Nucleus accumbens (tissue), 56 donors: ENCODE measurements at regions not wholly inside any gene's neighbourhood (a gene's known extent, or its start where the extent isn't known, plus 50 kb on each side); places are given as distances from the start of the nearest gene placed in this dataset.

Experiments
- DNase-seq, 56 donors: peaks; one replicate each; lab custom pipeline; 2025; lab: John Stamatoyannopoulos, UW

DNA sequence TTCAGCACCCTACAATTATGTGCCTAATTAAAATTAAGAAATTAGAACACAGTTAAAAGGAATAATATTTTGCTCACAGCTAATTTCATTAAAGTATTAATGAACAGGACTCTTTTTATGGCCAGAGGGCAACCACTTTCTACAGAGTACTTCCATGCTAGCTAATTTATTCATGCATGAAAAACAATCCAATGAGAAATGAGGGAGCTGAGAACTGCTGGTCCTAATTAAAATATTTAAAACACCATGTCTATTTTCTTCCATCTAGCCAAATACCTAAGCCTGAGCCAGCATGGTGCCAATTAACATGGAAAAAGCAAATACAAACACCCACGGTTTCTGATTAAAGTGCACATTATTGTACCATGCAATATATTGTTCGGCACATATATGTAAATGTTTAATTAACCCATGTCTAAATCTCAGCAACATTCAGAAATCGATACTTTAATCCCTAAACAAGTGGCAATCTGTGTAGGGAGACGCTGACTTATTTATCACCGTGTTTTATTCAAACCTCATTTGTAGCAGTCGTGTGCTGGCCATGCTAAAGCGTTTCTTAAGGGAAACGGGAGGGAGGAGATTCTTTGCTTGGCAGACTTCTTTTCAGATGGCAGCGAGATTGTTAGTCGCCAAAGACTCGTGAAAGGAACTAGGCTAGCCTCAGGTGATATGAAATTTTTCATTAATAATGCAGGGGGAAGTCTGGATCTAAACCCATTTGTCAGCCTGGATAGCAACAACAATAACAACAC, 193.5 kb downstream of the ANXA2 start:
- no peak for DNase-seq

DNA sequence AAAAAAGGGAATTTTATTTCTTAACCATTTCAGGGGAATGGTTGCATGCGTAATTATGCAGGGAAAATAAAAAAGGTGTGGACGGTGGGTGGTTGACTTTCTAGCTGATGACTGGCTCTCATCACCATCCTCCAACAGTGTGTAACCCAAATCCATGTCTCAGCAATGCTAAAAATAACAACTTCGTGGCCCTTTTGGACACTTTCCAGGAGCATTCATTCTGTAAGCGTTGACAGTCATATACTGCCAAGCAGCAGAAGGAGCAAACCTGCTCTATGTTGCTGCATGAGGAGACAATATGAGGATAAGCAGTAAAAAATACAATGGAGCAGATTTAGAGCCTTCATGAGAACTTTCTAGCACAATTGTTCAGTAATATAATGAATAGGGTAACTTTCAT, 189.1 kb downstream of the ANXA2 start:
- DNase-seq: no peak

DNA sequence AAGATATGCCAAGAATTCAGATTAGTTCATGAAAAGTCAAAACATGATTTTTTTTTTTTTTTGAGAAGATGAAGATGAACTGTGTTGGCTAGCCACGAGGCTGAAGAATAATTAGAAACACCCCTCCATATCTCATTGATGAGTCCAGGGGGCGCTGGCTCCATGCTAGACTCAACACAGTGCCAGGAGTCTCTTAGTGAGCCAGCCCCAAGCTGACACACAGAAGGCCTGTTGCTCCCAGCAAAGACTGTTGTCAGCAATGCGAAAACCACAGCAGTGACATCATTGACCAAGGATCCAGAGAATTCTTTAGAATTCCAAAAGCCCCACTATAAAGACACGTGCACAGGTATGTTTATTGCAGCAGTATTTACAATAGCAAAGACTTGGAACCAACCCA, 185.2 kb downstream of the ANXA2 start:
- DNase-seq: no peak

DNA sequence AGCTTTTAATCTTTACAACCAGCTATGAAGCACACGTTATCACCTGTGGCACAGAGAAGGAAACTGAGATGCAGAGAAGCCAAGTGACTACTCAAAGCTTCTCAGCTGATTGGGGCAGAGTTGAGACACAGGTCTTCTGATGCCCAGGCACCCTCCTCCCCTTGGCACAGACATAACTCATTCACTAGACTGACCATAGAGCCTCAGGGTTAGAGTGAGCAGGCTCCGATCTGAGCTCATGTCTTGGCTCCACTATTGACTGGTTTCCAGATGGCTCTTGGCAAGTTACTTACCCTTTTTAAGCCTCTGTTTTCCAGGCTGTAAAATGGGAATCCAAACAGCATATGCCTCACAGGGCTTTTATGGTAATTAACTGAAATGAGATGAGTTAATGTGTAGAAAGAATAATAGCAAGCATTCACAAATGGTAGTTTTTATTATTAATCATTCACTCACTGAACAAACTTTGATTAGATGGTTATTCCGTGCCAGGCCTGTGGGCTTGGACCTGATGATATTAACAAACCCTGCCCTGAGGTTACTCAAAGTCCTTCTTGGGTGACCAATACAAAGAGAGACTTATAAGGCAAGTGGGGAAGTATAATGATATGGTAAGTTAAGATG, 184.3 kb downstream of the ANXA2 start:
- no peak for DNase-seq

DNA sequence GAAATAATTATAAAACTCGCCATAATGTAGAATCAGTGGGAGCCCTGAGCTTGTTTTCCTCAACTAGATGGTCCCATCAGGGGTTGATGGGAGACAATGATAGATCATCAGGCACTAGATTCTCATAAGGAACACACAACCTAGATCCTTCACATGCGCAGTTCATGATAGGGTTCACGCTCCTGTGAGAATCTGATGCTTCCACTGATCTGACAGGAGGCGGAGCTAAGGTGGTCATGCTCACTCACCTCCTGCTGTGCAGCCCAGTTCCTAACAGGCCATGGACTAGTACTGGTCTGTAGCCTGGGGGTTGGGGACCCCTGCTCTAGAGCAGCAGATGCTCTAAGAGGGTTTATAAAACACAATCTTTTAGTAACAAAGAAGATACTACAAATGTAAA, 183.6 kb downstream of the ANXA2 start:
- DNase-seq: no peak

- no peak for DNase-seq
These were observed 182.4 kb downstream of the ANXA2 start for GRCh38 chr15:60215225-60215963.

DNA sequence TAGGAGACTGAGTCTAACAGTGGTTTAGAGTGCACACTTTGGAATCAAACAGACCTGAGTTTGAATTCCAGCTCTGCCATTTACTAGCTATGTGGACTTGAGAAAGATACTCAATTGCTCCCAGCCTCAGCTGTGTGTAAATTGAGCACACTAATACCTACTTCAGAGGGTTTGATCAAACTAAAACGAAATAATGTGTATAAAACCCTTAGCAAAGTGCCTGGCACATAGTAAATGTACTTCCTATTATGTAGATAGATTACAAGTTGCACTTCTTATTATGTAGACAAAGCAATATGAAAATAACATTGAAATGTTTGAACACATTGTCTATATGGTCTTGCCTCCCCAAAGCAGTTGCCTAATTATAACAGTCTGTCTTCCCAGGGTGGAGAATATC, 180.6 kb downstream of the ANXA2 start:
- no peak for DNase-seq

DNA sequence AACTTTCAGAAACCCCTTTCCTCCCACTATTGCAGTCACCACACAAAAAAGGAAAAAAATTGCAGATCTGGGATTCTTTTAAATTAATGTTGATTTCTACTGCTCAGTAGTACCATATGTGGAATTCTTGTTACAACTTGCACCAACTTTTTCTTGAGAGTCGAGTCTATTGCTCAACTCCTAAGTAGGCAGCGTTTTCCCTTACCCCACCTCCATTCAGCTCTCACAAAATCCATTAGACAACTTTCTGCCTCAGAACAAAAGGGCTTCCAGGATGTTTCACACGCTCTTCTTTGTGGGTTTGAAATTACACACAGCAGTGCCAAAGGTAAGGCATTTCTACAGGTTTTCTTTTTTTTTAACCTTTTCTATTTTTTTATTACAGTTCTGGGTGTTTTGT, 179.5 kb downstream of the ANXA2 start:
- DNase-seq: no peak

DNA sequence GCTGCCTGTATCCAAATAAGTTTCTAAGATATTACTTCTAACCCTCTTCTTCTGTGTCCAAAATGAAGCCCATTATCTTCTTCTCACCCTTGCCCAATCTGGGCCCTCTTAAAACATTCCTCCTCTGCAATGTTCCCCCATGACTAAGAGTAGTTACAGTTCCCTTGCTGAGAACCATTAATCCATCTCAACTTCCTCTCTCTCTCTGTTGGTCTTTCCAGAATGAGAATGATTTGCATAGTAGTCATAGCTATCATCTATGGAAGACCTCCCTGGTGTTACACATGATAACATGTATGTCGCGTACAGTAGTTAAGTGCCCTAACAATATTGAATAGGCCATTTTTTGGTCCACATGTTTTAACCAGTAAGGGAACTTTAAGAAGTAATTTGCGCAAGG, 177.9 kb downstream of the ANXA2 start:
- no peak for DNase-seq

DNA sequence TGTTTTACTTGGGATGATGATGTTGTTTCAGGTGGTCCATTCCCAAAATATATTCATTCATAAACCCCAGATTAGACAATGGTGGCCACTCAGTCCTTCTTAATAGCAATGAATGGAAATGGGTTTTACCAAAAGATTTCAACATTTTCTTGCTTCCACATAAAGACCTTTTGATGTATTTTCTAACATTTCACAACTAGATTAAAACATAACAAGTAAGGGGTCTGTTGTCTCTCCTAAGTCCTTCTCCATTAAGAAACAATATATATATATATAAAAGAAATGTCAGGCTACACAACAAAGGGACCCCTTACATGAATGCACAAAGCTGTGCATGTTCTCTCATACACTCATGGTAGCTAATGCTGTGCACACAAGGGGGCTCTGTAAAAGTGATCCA, 176.4 kb downstream of the ANXA2 start:
- DNase-seq: no peak

DNA sequence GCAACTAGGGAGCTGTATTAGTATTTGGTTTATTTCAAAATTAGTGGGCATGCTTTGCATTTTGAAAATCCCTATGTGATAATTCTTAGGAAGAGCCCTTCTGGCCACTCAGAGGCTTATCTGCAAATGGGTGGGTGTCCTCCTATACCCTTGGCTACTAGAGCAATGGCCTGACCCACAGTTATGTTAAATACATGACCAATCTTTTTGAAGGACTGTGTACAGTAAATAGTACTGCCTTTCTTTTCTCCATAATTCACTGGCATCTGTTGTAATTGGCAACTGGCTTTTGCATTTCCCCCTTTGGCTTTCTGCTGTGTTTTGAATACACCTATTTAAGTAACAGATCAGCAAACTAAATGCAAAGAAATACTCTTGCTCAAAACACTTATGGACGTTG, 175.4 kb downstream of the ANXA2 start:
- no peak for DNase-seq

DNA sequence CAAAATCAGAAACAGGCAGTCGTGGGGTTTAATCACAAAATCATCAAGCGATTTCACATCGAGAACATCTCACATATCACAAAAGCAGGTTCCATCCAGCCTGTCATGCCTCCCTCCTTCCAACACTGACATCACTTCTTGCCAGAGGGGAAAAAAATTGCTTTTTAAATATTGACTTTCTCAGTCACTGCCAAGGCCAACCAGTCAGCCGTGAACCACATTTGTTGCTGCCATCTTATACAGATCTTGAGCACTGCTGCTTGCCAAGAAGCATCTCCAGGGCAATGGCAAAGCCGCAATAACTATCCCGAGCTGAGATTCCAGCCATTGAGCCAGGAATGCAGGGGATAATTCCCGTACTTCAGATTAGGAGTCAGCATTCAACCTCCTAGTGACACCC, 174.6 kb downstream of the ANXA2 start:
- DNase-seq: peak in 1 of 56 donors; percentile 2

DNA sequence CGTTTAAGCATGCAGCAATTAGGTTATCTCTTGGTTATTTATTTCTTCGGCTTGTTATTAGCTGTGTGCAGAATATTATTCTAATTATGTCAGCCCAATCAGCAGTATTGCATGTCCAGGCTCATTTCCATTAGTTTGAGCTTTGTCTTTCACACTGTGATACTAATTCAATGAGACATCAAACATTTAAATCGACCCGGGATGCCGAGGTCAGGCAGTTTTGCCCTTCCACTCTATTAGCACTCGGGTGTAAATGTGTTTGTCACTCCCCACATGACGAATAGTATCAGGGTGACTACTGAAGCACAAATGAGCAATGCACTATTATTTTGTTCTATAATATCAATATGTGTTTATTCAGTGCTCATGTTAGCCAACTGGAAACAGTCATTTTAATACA, 170.9 kb downstream of the ANXA2 start:
- DNase-seq: no peak

GRCh38 chr15:60228101-60228500, 169.7 kb downstream of the ANXA2 start:
- no peak for DNase-seq

- no peak for DNase-seq
These were observed 169.2 kb downstream of the ANXA2 start for GRCh38 chr15:60228619-60229018.

GRCh38 chr15:60235951-60236710, 161.7 kb downstream of the ANXA2 start:
- no peak for DNase-seq

DNA sequence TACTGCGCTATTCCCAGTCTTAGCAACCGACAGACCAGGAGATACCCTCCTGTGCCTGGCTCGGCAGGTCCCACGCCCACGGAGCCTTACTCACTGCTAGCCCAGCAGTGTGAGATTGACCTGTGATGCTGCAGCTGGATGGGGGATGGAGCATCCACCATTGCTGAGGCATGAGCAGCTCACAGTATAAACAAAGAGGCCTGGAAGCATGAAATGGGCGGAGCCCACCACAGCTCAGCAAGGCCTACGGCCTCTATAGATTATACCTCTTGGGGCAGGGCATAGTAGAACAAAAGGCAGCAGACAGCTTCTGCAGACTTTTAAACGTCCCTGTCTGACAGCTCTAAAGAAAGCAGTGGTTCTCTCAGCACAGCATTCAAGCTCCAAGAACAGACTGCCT, 160.3 kb downstream of the ANXA2 start:
- no peak for DNase-seq

- DNase-seq: no peak
These were observed 154.0 kb downstream of the ANXA2 start for GRCh38 chr15:60243769-60244168.

GRCh38 chr15:60244813-60245212, 153.0 kb downstream of the ANXA2 start:
- no peak for DNase-seq

- DNase-seq: no peak
These were observed 147.5 kb downstream of the ANXA2 start for GRCh38 chr15:60250316-60250715.
